G401.6 (cell line): ENCODE measurements at regions not wholly inside any gene's neighbourhood (a gene's known extent, or its start where the extent isn't known, plus 50 kb on each side); places are given as distances from the start of the nearest gene placed in this dataset.
"Not testable (repeated sequence)": the region's sequence is repeated elsewhere in the genome, so short reads cannot be mapped to it uniquely, and the experiment has no call there.

Experiments
- FAIRE-seq: peaks from 2 replicates; lab custom pipeline; 2012; peaks lifted over from hg19 to GRCh38; lab: Jason Lieb, UNC

DNA sequence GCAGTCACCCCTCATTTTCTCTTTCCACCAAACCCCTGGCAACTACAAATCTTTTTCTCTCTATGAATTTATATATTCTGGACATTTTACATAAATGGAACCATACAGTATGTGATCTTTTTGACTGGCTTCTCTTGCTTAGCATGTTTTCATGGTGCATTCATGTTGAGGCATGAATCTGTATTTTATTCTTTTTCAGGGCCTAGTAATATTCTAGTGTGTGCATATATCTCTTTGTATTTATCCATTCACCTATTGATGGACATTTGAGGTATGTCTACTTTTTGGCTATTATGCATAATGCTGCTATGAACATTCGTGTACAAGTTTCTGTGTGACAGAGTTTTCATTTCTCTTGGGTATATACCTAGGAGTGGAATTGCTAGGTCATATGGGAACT, 78.2 kb downstream of the HACD1 start:
- no peak for FAIRE-seq

GRCh38 chr10:17537281-17537680, 79.9 kb downstream of the HACD1 start:
- FAIRE-seq: no peak

DNA sequence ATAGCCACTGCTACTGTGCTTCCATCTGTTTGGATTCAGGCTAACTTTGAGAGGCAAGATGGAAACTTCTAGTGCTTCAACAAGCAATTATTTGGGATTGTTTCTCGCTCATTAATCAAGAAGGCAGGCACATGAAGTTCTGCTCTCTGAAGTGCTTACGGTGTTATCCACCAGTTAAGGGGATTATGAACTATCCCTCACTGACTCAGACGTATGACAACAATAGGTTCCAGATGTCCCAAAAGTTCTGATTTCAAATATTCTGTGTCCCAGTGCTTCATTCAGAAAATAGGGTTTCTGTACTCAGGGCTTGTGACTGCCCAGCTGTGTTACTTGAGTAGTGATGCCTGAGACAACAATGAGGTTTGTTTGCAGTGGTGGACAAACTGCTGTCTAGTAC, 81.0 kb downstream of the HACD1 start:
- FAIRE-seq: no peak

GRCh38 chr10:17533731-17534130, 79.3 kb upstream of the ST8SIA6 start:
- FAIRE-seq: no peak

DNA sequence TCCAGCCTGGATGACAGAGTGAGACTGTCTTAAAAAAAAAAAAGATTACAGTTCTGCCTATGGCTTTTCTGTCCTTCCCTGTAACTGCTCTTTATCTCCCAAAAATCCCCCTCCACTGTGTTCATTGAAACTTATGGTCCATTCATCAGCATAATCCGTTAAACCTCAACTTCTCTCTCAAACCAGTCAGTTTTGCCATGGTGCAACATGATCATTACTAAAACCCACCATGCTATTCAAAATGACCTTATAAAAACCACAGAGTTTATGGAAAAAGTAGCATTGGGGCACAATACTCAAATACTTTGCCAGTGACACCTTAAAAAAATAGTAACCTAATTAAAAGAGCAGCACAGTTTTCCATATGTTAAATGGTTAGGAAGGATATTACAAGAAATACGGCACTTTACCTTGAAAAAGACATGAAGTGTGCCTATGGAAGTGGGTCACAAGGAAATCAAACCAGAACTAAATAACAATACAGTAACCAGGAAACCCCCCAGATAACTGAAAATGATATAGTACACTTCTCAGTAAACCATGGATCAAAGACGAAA, 74.0 kb upstream of the ST8SIA6 start:
- no peak for FAIRE-seq

- FAIRE-seq: no peak
Observed at GRCh38 chr10:17527514-17528146, 73.2 kb upstream of the ST8SIA6 start.

- FAIRE-seq: not testable (repeated sequence)
Observed at GRCh38 chr10:17526571-17526970, 72.2 kb upstream of the ST8SIA6 start.

GRCh38 chr10:17523917-17524316, 69.5 kb upstream of the ST8SIA6 start:
- no peak for FAIRE-seq

- no peak for FAIRE-seq
Observed at GRCh38 chr10:17523246-17523753, 68.9 kb upstream of the ST8SIA6 start.

DNA sequence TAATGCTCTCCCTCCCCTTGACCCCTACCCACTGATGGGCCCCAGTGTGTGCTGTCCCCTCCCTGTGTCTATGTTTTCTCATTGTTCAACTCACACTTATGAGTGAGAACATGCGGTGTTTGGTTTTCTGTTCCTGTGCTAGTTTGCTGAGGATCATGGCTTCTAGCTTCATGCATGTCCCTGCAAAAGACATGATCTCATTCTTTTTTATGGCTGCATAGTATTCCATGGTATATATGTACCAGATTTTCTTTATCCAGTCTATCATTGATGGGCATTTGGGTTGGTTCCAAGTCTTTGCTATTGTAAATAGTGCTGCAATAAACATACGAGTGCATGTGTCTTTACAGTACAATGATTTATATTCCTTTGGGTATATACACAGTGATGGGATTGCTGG, 67.9 kb upstream of the ST8SIA6 start:
- not testable (repeated sequence) for FAIRE-seq

GRCh38 chr10:17519457-17519856, 65.1 kb upstream of the ST8SIA6 start:
- FAIRE-seq: no peak

GRCh38 chr10:17518338-17518737, 63.9 kb upstream of the ST8SIA6 start:
- no peak for FAIRE-seq

DNA sequence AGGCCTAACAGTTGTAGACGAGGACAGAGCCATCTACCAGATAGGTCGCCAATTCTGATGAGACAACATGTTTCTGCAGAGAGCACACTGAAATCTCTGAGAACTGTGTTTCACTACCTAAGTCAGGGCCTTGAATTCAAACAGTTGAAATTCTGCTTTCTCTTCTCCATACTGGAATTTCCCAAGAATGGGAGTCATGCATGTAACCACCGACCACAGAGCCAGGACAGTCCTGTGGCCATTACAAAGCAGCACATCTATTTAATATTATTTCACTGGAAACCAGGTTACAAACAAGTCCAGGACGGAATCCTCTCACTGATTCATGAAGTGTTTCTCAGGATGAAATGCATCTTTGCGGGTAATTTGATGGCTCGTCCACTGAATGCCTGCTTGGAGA, 62.0 kb upstream of the ST8SIA6 start:
- no peak for FAIRE-seq

DNA sequence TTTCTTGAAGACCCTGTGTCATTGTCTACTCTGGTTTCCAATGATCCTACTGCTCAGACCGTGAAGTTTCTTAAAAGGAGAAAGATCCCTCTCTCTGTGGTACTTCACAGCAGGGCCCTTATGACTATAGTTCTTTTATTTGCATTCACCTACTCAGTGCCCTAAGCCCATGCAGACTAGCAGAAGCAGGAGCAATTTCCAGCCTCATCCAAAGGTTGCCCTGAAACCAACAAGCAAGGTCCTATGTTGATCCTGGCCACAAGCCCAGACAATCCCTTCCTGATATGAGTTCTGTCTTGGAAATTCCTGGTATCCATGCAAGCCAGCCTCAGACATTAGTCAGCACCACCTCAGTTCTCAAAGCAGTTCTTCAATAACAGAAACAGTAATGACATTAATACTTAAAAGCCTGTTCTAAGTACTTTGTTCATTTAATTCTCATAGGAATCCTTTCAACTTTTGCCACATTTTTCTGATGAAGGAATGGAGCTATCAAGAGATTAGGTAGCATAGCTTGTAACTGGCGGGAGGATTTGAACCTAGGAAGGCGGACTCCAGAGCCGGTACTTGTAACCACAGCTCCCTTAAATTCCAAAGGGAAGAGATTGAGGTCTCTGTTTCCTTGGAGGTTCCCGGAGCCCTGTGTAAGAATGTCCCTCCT, 58.1 kb upstream of the ST8SIA6 start:
- peak; percentile 92 for FAIRE-seq

GRCh38 chr10:17510242-17510908, 56.0 kb upstream of the ST8SIA6 start:
- no peak for FAIRE-seq

GRCh38 chr10:17507538-17507937, 53.1 kb upstream of the ST8SIA6 start:
- no peak for FAIRE-seq

GRCh38 chr10:17506856-17507471, 52.6 kb upstream of the ST8SIA6 start:
- FAIRE-seq: no peak

DNA sequence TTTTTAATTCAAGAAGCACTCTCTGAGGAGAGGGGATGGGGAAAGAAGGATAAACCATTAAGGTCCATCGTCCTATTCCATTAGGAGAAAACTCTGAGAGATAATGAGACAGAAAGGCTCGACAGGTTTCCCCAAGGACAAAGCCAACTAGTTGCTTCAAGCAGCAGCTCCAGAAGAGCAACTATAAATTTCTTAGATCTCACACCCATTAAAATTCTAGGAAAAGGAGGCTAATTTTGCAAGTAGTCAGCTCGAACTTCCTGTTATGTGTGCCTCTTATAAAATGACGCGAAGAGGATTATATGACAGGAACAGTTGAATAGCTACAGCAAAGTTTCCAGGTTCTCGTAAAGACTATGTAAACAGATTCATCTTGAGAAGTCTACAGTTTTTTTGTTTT, 52.0 kb upstream of the ST8SIA6 start:
- no peak for FAIRE-seq

DNA sequence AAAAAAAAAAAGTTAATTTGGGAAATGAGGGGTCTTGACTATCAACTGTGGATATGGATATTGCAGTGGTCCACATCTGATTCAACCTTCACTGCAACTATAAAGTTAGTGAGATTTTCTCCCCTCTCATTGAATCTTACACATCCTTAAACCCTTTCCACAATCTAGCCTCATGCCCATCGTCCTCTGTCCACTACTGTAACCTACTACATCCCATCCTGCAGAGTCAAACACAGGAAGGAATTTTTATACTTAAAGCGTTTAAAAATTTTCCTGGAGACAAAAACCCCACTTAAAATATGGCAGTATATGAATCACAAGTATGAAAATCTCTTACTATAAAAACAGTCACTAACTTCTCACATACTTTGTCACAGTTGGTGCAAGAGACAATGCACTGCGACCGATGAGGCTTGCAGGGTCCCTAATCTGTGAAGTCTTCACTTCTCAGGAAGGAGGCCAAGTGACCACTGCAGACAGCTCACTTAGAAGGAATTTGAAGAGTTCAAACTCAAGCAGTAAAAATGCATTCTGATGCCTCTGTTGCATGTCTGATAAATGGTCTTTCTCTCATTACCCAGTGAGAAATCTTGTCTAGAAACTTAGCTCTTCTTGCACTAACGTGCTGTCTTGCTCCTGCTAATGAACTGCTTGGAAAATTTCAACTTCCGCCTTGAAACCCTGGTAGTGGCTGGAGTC, 50.3 kb upstream of the ST8SIA6 start:
- FAIRE-seq: no peak
